ENCODE measurements at regions not wholly inside any gene's neighbourhood (a gene's known extent, or its start where the extent isn't known, plus 50 kb on each side); places are given as distances from the start of the nearest gene placed in this dataset.
"Not testable (repeated sequence)": the region's sequence is repeated elsewhere in the genome, so short reads cannot be mapped to it uniquely, and the experiment has no call there.

DNA sequence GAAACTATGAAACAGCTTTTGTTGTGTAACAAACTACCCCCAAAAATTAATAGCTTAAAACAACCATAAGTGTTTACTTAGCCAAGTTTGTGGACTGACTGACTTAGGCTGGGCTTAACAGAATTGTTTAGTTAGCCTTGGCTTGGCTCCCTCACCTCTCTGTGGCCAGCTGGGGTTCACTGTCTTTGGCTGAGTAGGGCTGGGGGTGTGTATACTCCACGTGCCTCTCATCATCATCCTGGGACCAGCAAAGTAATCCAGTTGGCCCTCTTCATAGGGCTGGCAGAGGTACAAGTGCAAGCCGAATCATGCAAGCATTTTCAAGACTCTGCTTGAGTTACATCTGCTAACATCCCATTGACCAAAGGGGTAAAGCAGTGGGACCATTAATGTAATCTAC lies 252.3 kb downstream of the BRINP2 start:
- DNase-seq (ENCODE audit: low spot score): no peak

GRCh38 chr1:177413982-177414596 lies 243.3 kb downstream of the BRINP2 start:
- no peak for DNase-seq (ENCODE audit: low spot score)

- peak; percentile 67 for DNase-seq (ENCODE audit: low spot score)
These were observed 240.6 kb downstream of the BRINP2 start for GRCh38 chr1:177411381-177411780.

DNA sequence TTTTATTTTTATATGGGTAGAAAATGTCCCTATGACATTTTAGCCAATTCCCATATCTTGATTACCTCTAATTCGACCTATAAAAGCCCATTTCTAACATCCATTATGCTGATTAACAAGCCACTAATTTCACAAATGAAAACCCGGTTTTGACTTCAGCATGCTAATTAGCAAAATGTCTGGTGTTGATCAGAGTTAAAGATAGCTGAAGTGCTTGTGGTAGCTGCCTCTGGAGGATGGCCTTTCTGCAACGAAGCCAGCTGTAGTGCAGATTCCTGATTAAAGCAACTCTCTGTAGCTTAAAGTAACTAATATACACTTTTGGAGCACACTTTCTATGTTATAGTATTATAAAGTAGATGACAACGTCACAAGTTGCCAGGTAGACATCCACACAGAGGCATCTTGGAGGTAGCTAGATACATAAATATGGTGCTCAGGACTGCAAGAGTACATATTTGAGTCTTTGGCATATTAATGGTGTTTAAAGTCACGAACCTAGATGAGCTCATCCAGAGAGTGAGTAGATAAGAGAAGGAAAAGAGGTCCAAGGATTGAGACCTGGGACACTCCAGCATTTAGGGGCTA lies 239.5 kb downstream of the BRINP2 start:
- DNase-seq (ENCODE audit: low spot score): no peak

DNA sequence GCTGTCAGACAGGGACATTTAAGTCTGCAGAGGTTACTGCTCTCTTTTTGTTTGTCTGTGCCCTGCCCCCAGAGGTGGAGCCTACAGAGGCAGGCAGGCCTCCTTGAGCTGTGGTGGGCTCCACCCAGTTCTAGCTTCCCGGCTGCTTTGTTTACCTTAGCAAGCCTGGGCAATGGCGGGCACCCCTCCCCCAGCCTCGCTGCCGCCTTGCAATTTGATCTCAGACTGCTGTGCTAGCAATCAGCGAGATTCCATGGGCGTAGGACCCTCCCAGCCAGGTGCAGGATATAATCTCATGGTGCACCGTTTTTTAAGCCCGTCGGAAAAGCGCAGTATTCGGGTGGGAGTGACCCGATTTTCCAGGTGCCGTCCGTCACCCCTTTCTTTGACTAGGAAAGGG lies 235.6 kb downstream of the BRINP2 start:
- DNase-seq (ENCODE audit: low spot score): not testable (repeated sequence)

GRCh38 chr1:177392336-177392735 lies 221.6 kb downstream of the BRINP2 start:
- no peak for DNase-seq (ENCODE audit: low spot score)

DNA sequence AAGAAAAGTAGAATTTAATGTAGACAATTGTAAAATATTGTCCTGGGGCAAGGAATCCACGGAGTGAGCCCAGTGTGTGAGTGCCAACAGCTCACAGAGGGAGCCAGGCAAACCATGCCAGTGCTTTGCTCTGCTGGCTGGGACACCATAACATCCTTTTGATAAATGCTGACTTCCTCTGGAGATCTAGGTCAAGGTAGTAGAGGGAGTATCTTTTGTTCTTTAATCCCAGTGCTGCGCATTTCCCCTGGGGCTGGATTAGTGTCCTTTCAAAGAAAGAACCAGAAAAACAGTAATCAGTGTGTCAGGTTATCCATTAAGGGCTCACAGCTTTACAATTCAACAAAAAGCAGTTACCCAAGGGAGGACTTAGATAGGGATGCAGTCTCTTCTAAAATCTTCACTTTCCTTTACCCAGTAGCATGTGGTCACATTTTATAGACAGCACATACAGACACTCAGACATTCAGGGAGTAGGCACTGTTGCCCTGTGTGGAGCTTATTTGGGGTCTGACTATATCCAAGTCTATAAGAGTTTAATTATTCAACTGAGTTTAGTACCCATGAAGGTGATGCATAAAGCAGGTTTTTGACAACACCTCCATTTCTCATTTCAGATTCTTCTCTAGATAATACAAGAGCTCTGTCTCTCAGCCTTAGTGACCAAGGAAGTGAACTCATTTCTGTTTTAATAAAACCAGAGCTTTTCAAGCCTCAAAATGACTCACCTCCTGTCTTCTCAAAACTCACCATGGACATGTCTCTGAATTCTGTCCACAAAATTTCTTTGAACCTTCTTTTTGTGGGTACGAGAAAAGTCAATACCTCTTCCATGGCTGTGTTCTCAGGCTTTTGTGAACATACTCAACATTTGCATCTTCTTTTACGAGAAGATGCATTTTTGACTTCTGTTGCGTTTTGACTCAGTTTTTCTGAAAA lies 215.3 kb downstream of the BRINP2 start:
- DNase-seq (ENCODE audit: low spot score): peak; percentile 31

GRCh38 chr1:177384461-177384860 lies 213.7 kb downstream of the BRINP2 start:
- no peak for DNase-seq (ENCODE audit: low spot score)

DNA sequence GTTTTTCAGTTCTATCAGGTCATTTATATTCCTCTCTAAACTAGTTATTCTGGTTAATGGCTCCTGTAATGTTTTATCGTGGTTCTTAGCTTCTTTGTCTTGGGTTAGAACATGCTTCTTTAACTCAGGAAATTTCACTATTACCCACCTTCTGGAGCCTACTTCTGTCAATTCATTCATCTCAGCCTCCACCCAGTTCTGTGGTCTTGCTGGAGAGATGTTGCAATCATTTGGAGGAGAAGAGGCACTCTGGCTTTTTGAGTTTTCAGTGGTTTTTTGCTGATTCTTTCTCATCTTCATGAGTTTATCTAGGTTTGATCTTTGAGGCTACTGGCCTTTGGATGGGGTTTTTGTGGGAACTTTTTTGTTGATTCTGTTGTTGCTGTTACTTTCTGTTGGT lies 213.0 kb downstream of the BRINP2 start:
- no peak for DNase-seq (ENCODE audit: low spot score)

DNA sequence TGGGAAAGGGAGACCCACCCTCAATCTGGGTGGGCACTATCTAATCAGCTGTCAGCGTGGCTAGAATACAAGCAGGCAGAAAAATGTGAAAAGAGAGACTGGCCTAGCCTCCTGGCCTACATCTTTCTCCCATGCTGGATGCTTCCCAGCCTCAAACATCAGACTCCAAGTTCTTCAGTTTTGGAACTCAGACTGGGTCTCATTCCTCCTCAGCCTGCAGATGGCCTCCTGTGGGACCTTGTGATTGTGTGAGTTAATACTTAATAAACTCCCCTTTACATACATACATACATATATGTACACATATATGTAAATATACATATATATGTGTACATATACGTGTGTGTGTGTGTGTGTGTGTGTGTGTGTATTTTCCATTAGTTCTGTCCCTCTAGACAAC lies 207.1 kb downstream of the BRINP2 start:
- DNase-seq (ENCODE audit: low spot score): no peak

DNA sequence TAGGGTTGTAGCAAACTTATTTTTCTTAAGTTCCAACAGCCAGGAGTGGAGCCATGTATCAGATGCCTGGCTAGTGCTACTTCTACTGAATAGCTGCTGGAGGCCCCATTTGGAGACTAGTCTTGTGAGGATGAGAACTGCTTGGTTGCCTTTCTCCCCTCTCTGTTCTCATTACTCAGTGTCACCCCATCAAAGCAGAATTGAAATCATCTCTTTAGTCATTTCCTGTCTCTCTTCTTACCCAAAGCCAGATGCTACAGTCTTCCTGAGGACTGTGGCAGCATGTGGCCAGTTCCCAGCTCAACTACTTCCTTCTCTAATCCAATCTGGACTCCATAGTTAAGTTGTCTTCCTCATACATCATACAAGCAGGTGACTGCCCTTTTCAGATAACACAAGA lies 197.5 kb downstream of the BRINP2 start:
- no peak for DNase-seq (ENCODE audit: low spot score)

- DNase-seq (ENCODE audit: low spot score): no peak
These were observed 195.3 kb downstream of the BRINP2 start for GRCh38 chr1:177366091-177366490.

DNA sequence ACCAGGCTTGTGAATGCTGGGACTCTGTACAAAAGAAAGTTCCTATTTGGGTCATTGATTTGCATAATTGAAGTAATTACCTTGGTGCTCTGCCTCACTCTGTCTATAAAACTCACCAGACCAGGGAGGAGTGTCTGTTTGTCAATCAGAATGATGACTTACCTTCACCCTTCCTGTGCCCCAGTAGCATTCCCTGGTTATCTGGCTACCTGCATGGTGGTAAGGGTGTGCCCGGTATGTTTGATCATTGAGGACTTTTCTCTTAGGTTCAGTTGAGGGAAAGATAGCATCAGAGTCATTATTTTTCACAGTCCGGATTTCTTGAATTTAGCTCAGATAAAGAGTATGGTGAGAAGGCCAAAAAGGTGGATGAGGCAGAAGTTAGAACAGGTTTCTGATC lies 190.0 kb downstream of the BRINP2 start:
- no peak for DNase-seq (ENCODE audit: low spot score)

DNA sequence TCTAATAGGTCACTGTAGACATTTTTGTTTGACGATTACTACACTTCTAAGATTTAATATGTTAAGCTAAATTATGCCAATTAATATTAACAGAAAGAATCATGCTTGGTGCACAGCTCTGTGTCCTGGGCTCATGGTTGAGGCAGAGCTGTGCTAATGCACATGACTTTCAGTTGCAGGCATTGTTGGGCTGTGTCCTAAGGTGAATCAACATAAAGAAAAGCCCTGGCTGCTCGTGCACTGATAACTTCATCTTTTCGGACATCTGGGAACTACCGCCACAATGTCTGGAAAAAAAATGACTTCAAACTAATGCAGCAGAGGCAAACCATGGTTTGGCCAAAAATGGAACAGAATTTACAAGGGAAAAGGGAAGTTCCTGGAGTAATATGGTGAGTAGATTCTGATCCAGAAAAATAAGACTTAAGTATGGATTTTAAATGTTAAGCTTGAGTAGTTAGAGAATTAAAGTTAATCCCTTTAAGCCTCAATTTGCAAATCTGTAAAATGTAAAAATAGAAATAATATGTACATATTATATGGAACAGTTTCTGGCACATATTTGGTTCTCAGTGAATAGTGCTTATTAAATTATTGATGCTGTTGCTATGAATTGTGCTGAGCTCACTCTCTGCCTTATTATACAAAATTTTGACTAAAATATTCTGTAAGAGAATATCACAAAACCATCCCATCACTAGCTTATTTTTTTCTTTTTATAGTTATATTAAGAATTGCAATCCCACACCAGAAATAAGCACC lies 186.1 kb downstream of the BRINP2 start:
- no peak for DNase-seq (ENCODE audit: low spot score)

- peak; percentile 51 for DNase-seq (ENCODE audit: low spot score)
These were observed 184.8 kb downstream of the BRINP2 start for GRCh38 chr1:177355575-177355974.

- no peak for DNase-seq (ENCODE audit: low spot score)
These were observed 183.5 kb downstream of the BRINP2 start for GRCh38 chr1:177354247-177354646.

DNA sequence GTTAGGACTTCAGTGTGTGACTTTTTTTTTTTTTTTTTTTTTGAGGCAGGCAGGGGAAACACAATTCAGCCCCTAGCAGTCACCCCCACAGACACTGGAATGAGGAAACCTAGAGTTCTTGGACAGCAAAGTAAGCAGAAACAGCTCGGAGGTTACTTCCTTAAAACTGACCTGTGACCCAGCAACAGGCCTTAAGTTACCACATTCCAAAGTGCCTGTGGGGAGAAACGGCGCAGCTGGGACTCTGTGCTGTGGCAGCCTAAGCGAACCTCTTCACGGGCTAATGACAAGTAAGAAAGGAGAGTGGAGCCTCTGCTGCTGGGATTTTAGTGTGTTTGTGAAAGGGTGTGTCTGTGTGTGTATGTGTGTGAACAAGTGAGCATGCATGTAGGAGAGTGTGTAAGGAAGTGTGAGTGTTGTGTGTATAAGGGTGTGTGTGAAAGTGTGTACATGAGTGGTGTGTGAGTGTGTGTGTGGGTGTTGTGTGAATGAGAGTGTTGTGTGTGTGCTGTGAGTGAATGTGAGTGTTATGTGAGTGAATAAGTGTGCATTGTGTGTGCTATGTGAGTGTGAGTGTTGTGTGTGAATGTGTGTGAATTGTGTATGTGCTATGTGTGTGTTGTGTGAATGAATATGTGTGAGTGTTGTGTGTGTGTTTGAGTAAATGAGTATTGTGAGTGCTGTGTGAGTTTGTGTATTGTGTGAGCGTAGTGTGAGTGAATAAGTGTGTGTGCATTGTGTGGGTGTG lies 180.8 kb downstream of the BRINP2 start:
- no peak for DNase-seq (ENCODE audit: low spot score)

- DNase-seq (ENCODE audit: low spot score): no peak
These were observed 176.1 kb downstream of the BRINP2 start for GRCh38 chr1:177346790-177347359.

DNA sequence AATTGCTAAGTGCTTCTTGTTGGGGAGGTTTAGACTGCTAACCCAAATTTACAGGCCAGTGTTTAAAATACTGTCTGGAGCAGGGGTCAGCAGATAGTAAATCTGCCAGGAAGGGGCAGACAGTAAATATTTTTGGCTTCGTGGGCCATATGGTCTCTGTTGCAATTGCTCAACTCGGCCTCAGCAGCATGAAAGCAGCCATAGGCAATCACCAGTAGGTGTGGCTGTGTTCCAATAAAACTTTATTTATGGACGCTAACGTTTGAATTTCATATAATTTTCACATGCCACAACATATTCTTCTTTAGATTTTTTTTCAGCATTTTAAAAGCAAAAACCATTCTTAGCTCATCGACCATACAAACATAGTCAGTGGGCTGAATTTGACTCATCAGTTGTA lies 172.7 kb downstream of the BRINP2 start:
- no peak for DNase-seq (ENCODE audit: low spot score)

- no peak for DNase-seq (ENCODE audit: low spot score)
These were observed 171.0 kb downstream of the BRINP2 start for GRCh38 chr1:177341773-177342172.

DNA sequence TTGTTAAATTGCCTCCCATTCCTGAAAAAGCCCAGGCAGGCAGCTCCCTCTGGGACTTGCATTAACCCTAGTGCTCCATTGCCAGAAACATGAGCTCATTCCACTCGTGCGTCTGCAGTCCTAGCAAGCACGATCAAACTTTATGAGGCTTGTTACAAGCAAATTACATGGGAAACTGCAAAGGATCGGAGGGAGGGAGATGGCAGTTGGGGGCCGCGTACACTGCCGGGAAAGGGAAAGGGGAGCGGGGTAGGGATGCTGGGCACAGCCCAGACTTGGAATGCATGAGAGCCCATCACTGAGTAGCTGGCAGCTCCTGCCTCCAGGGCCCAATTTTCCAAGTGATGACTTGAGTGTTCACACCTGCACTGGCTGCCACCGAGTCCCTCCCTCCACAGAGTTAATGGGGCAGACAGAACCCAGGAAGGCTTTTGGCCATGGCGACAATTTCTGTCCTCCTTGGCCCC lies 169.9 kb downstream of the BRINP2 start:
- DNase-seq (ENCODE audit: low spot score): no peak

All from D341Med (cell line).